ENCODE measurements at regions not wholly inside any gene's neighbourhood (a gene's known extent, or its start where the extent isn't known, plus 50 kb on each side); places are given as distances from the start of the nearest gene placed in this dataset.

- DNase-seq = peak in 2 of 3 donors; percentile 12 to 49
- no peak overlapping the region for H3K9ac ChIP-seq (ENCODE audit: insufficient read depth, low read length, poor library complexity, severe bottlenecking)
- H3K27me3 ChIP-seq (ENCODE audit: control insufficient read depth in 2 of 2, insufficient read depth in 2 of 2, low read length in 2 of 2) = no peaks in the 10 kb centered on the region
- Mint-ChIP-seq H3K4me3 (no peak overlapping the region), H3K27ac (no peak overlapping the region), H3K27me3 (ENCODE audit: low read depth in 3 of 3) (peaks cover 0 to 4% (median 3%) of the 10 kb centered on the region in 3 donors), H3K9me3 (peaks cover 0 to 5% (median 4%) of the 10 kb centered on the region in 7 donors), H3K4me1 (peaks cover 19% of the 10 kb centered on the region), H3K36me3 (no peaks in the 10 kb centered on the region)
- no peak overlapping the region for H3K27ac ChIP-seq (ENCODE audit: low read depth in 1 of 2, low read length in 2 of 2)
- H3K36me3 ChIP-seq (replicated peaks in 1 of 2; ENCODE audit: control insufficient read depth in 1 of 2, insufficient read depth in 2 of 2, low read length in 2 of 2) = no peaks in the 10 kb centered on the region
- no peaks in the 10 kb centered on the region for H4K20me1 ChIP-seq (ENCODE audit: insufficient read depth, low read length)
- H3K9me3 ChIP-seq (replicated peaks in 1 of 2; ENCODE audit: control insufficient read depth in 1 of 2, insufficient read depth in 1 of 2, low read length in 2 of 2) = peaks cover 0 to 4% of the 10 kb centered on the region in 2 donors
- H2AFZ ChIP-seq (ENCODE audit: insufficient read depth, low read depth, low read length, poor library complexity, severe bottlenecking) = no peak overlapping the region
- no peak for TF ChIP-seq CTCF (IDR thresholded peaks at IDR 0.05)
- intact Hi-C loops (cut with micrococcal nuclease) = no loop called here
- WGBS (ENCODE audit: insufficient coverage) = no CpG with 5 or more reads among the region's 1 CpG
- H3K79me2 ChIP-seq (ENCODE audit: insufficient read depth, low read length) = no peaks in the 10 kb centered on the region
- H3K4me2 ChIP-seq (replicated peaks; ENCODE audit: extremely low read depth, low read length, poor library complexity, severe bottlenecking) = no peak overlapping the region
- H3K4me1 ChIP-seq (ENCODE audit: control insufficient read depth in 1 of 2, insufficient read depth in 2 of 2, low read length in 2 of 2) = peaks cover 26 to 35% of the 10 kb centered on the region in 2 donors
- no peak overlapping the region for H3K4me3 ChIP-seq (replicated peaks in 1 of 3; ENCODE audit: low read depth in 2 of 3, low read length in 3 of 3)
Observed at GRCh38 chr10:43981232-43981631, 332.6 kb upstream of the ZNF32 start.

- intact Hi-C loops (cut with micrococcal nuclease) = no loop called here
- Histone ChIP-seq H3K9ac (ENCODE audit: insufficient read depth, low read length, poor library complexity, severe bottlenecking) (no peak overlapping the region), H3K36me3 (replicated peaks in 1 of 2; ENCODE audit: control insufficient read depth in 1 of 2, insufficient read depth in 2 of 2, low read length in 2 of 2) (no peaks in the 10 kb centered on the region), H4K20me1 (ENCODE audit: insufficient read depth, low read length) (no peaks in the 10 kb centered on the region), H3K27ac (ENCODE audit: low read depth in 1 of 2, low read length in 2 of 2) (peak overlapping the region in 1 of 2 donors; percentile 11), H3K27me3 (ENCODE audit: control insufficient read depth in 2 of 2, insufficient read depth in 2 of 2, low read length in 2 of 2) (no peaks in the 10 kb centered on the region), H2AFZ (ENCODE audit: insufficient read depth, low read depth, low read length, poor library complexity, severe bottlenecking) (no peak overlapping the region), H3K4me2 (replicated peaks; ENCODE audit: extremely low read depth, low read length, poor library complexity, severe bottlenecking) (no peak overlapping the region), H3K79me2 (ENCODE audit: insufficient read depth, low read length) (no peaks in the 10 kb centered on the region), H3K4me1 (ENCODE audit: control insufficient read depth in 1 of 2, insufficient read depth in 2 of 2, low read length in 2 of 2) (peaks cover 26 to 35% of the 10 kb centered on the region in 2 donors), H3K4me3 (replicated peaks in 1 of 3; ENCODE audit: low read depth in 2 of 3, low read length in 3 of 3) (no peak overlapping the region), H3K9me3 (replicated peaks in 1 of 2; ENCODE audit: control insufficient read depth in 1 of 2, insufficient read depth in 1 of 2, low read length in 2 of 2) (no peaks in the 10 kb centered on the region)
- Mint-ChIP-seq H3K4me1 (peaks cover 19% of the 10 kb centered on the region), H3K36me3 (no peaks in the 10 kb centered on the region), H3K27me3 (ENCODE audit: low read depth in 3 of 3) (peaks cover 0 to 1% (median 0%) of the 10 kb centered on the region in 3 donors), H3K4me3 (peak overlapping the region in 1 of 2 donors; percentile 35), H3K27ac (peak overlapping the region in 1 of 7 donors; percentile 3), H3K9me3 (peaks cover 0 to 5% (median 3%) of the 10 kb centered on the region in 7 donors)
- WGBS (ENCODE audit: insufficient coverage) = 80% methylated on average over 6 of the region's 7 CpGs
- TF ChIP-seq CTCF (IDR thresholded peaks at IDR 0.05) = no peak
- no peak for DNase-seq
Observed at GRCh38 chr10:43980715-43981114, 332.0 kb upstream of the ZNF32 start.
